HEK293 (cell line): ENCODE measurements at regions not wholly inside any gene's neighbourhood (a gene's known extent, or its start where the extent isn't known, plus 50 kb on each side); places are given as distances from the start of the nearest gene placed in this dataset.

Experiments used
- GLI4 ChIP-seq: fragments of 450-650 bp; formaldehyde crosslinking; IDR thresholded peaks from 2 replicates; pipeline ENCODE4 v1.5.1; 2016; ENCODE audit warnings: missing biosample characterization, missing genetic modification characterization
- HOXC10 ChIP-seq: sonication (generic); formaldehyde crosslinking; IDR thresholded peaks from 2 replicates; pipeline ENCODE4 v1.8.1; 2023; ENCODE audit warnings: mild to moderate bottlenecking, missing genetic modification reagents
- MYNN ChIP-seq: fragments of 450-650 bp; formaldehyde crosslinking; IDR thresholded peaks from 2 replicates; pipeline ENCODE4 v1.5.1; 2016; ENCODE audit warnings: missing biosample characterization, missing genetic modification characterization, borderline replicate concordance
- ZNF133 ChIP-seq: fragments of 450-650 bp; formaldehyde crosslinking; IDR thresholded peaks from 2 replicates; pipeline ENCODE4 v1.5.1; 2016; ENCODE audit warnings: missing biosample characterization, missing genetic modification characterization
- ZNF24 ChIP-seq: fragments of 450-650 bp; formaldehyde crosslinking; IDR thresholded peaks from 2 replicates; pipeline ENCODE4 v1.5.1; 2016; ENCODE audit warnings: missing biosample characterization, missing genetic modification characterization
- ZNF335 ChIP-seq: fragments of 450-650 bp; formaldehyde crosslinking; conservative IDR thresholded peaks from 2 replicates; pipeline ENCODE4 v1.5.1; 2016; ENCODE audit warnings: missing biosample characterization, missing genetic modification characterization
- ZNF433 ChIP-seq: fragments of 450-650 bp; formaldehyde crosslinking; IDR thresholded peaks from 2 replicates; pipeline ENCODE4 v1.5.1; 2016; ENCODE audit warnings: missing biosample characterization, missing genetic modification characterization, low read depth
- ZNF510 ChIP-seq: fragments of 450-650 bp; formaldehyde crosslinking; IDR thresholded peaks from 2 replicates; pipeline ENCODE4 v1.5.1; 2018; ENCODE audit warnings: mild to moderate bottlenecking, missing genetic modification characterization, missing biosample characterization; ENCODE audit not compliant: insufficient replicate concordance
- ZNF529 ChIP-seq: fragments of 450-650 bp; formaldehyde crosslinking; IDR thresholded peaks from 2 replicates; pipeline ENCODE4 v1.5.1; 2017; ENCODE audit warnings: missing genetic modification characterization, missing biosample characterization; ENCODE audit not compliant: insufficient replicate concordance
- ZNF837 ChIP-seq: fragments of 450-650 bp; formaldehyde crosslinking; IDR thresholded peaks from 2 replicates; pipeline ENCODE4 v1.5.1; 2016; ENCODE audit warnings: missing biosample characterization, missing genetic modification characterization
- TF ChIP-seq, protein P1 (sequence below): fragments of 450-650 bp; formaldehyde crosslinking; IDR thresholded peaks from 2 replicates; pipeline ENCODE4 v1.5.1; 2016; ENCODE audit warnings: missing biosample characterization, missing genetic modification characterization
- TF ChIP-seq, protein P2 (sequence below): fragments of 450-650 bp; formaldehyde crosslinking; IDR thresholded peaks from 2 replicates; pipeline ENCODE4 v1.5.1; 2017; ENCODE audit warnings: missing biosample characterization, missing genetic modification characterization
- TF ChIP-seq, protein P3 (sequence below): fragments of 450-650 bp; formaldehyde crosslinking; IDR thresholded peaks from 2 replicates; pipeline ENCODE4 v1.5.1; 2017; ENCODE audit warnings: missing biosample characterization, mild to moderate bottlenecking, missing genetic modification characterization, moderate library complexity
- TF ChIP-seq, protein P4 (sequence below): IDR thresholded peaks from 2 replicates; pipeline ENCODE4 v1.6.1; 2011; ENCODE audit warnings: mild to moderate bottlenecking, low read depth, low read length, borderline replicate concordance

DNA sequence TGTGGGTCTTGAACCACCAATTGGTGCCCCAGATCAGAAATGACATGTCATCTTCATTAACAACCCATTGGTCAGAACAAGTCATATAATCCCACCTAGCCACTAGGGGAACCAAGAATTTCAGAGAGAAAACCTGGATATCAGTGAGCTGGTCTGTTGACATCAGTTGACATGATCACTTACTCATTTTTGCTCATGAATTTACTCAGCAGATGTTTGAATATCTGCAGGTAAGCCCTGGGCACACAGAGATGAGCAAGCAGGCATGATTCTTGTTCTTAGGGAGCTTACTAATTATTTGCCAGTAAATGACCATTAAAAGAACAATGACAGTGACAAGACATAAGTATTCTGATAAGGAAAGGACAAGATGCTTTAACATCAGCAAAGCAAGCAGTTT, 64.3 kb upstream of the PLCL2 start:
- TF ChIP-seq, protein P1, sequence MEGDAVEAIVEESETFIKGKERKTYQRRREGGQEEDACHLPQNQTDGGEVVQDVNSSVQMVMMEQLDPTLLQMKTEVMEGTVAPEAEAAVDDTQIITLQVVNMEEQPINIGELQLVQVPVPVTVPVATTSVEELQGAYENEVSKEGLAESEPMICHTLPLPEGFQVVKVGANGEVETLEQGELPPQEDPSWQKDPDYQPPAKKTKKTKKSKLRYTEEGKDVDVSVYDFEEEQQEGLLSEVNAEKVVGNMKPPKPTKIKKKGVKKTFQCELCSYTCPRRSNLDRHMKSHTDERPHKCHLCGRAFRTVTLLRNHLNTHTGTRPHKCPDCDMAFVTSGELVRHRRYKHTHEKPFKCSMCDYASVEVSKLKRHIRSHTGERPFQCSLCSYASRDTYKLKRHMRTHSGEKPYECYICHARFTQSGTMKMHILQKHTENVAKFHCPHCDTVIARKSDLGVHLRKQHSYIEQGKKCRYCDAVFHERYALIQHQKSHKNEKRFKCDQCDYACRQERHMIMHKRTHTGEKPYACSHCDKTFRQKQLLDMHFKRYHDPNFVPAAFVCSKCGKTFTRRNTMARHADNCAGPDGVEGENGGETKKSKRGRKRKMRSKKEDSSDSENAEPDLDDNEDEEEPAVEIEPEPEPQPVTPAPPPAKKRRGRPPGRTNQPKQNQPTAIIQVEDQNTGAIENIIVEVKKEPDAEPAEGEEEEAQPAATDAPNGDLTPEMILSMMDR (tag by site-specific recombination), result no peak
- TF ChIP-seq, protein P2, sequence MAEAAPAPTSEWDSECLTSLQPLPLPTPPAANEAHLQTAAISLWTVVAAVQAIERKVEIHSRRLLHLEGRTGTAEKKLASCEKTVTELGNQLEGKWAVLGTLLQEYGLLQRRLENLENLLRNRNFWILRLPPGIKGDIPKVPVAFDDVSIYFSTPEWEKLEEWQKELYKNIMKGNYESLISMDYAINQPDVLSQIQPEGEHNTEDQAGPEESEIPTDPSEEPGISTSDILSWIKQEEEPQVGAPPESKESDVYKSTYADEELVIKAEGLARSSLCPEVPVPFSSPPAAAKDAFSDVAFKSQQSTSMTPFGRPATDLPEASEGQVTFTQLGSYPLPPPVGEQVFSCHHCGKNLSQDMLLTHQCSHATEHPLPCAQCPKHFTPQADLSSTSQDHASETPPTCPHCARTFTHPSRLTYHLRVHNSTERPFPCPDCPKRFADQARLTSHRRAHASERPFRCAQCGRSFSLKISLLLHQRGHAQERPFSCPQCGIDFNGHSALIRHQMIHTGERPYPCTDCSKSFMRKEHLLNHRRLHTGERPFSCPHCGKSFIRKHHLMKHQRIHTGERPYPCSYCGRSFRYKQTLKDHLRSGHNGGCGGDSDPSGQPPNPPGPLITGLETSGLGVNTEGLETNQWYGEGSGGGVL (tag by site-specific recombination), result no peak
- TF ChIP-seq ZNF510 (no peak), ZNF335 (no peak), GLI4 (tag by site-specific recombination) (no peak), ZNF133 (tag by site-specific recombination) (no peak), MYNN (no peak), ZNF529 (tag by site-specific recombination) (no peak), ZNF433 (no peak), ZNF24 (tag by site-specific recombination) (no peak), ZNF837 (no peak), HOXC10 (no peak)
- TF ChIP-seq, protein P3, sequence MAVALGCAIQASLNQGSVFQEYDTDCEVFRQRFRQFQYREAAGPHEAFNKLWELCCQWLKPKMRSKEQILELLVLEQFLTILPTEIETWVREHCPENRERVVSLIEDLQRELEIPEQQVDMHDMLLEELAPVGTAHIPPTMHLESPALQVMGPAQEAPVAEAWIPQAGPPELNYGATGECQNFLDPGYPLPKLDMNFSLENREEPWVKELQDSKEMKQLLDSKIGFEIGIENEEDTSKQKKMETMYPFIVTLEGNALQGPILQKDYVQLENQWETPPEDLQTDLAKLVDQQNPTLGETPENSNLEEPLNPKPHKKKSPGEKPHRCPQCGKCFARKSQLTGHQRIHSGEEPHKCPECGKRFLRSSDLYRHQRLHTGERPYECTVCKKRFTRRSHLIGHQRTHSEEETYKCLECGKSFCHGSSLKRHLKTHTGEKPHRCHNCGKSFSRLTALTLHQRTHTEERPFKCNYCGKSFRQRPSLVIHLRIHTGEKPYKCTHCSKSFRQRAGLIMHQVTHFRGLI (tag by site-specific recombination), result no peak
- TF ChIP-seq, protein P4, sequence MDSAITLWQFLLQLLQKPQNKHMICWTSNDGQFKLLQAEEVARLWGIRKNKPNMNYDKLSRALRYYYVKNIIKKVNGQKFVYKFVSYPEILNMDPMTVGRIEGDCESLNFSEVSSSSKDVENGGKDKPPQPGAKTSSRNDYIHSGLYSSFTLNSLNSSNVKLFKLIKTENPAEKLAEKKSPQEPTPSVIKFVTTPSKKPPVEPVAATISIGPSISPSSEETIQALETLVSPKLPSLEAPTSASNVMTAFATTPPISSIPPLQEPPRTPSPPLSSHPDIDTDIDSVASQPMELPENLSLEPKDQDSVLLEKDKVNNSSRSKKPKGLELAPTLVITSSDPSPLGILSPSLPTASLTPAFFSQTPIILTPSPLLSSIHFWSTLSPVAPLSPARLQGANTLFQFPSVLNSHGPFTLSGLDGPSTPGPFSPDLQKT, result no peak
